CD4-positive, alpha-beta T cell treated with Interleukin-21 for 1 hour (primary cell): ENCODE measurements at regions not wholly inside any gene's neighbourhood (a gene's known extent, or its start where the extent isn't known, plus 50 kb on each side); places are given as distances from the start of the nearest gene placed in this dataset.
"Not testable (repeated sequence)": the region's sequence is repeated elsewhere in the genome, so short reads cannot be mapped to it uniquely, and the experiment has no call there.

Source experiments
- DNase-seq: peaks from one replicate; pipeline ENCODE4 v3.0.0-alpha.2; 2020

GRCh38 chr3:106328224-106328623 is 459.4 kb upstream of the CBLB start:
- no peak for DNase-seq

GRCh38 chr3:106329521-106329920 is 460.7 kb upstream of the CBLB start:
- DNase-seq, result no peak

GRCh38 chr3:106331636-106332035 is 462.8 kb upstream of the CBLB start:
- DNase-seq, result no peak

- no peak for DNase-seq
These were observed 463.3 kb upstream of the CBLB start for GRCh38 chr3:106332129-106332528.

GRCh38 chr3:106332884-106333283 is 464.1 kb upstream of the CBLB start:
- no peak for DNase-seq

- DNase-seq, result peak; percentile 46
These were observed 465.3 kb upstream of the CBLB start for GRCh38 chr3:106333911-106334618.

GRCh38 chr3:106336619-106337018 is 467.8 kb upstream of the CBLB start:
- no peak for DNase-seq

- no peak for DNase-seq
These were observed 468.3 kb upstream of the CBLB start for GRCh38 chr3:106337116-106337515.

GRCh38 chr3:106338582-106339214 is 469.9 kb upstream of the CBLB start:
- peak; percentile 57 for DNase-seq

GRCh38 chr3:106339551-106339950 is 470.7 kb upstream of the CBLB start:
- no peak for DNase-seq

GRCh38 chr3:106341087-106341486 is 472.3 kb upstream of the CBLB start:
- DNase-seq, result no peak

GRCh38 chr3:106341586-106342162 is 472.9 kb upstream of the CBLB start:
- DNase-seq, result no peak

- DNase-seq, result no peak
These were observed 473.6 kb upstream of the CBLB start for GRCh38 chr3:106342386-106342785.

GRCh38 chr3:106343811-106344210 is 475.0 kb upstream of the CBLB start:
- DNase-seq, result no peak

- no peak for DNase-seq
These were observed 476.7 kb upstream of the CBLB start for GRCh38 chr3:106345353-106346027.

- no peak for DNase-seq
These were observed 478.5 kb upstream of the CBLB start for GRCh38 chr3:106347350-106347749.

GRCh38 chr3:106348139-106348690 is 479.4 kb upstream of the CBLB start:
- DNase-seq, result no peak

- DNase-seq, result no peak
These were observed 480.5 kb upstream of the CBLB start for GRCh38 chr3:106349191-106349881.

GRCh38 chr3:106355873-106356272 is 487.1 kb upstream of the CBLB start:
- no peak for DNase-seq

- DNase-seq, result no peak
These were observed 490.9 kb upstream of the CBLB start for GRCh38 chr3:106359692-106360091.

- DNase-seq, result not testable (repeated sequence)
These were observed 492.1 kb upstream of the CBLB start for GRCh38 chr3:106360901-106361300.

- no peak for DNase-seq
These were observed 495.7 kb upstream of the CBLB start for GRCh38 chr3:106364477-106364876.
